Fibroblast of mammary gland (primary cell): ENCODE measurements at regions not wholly inside any gene's neighbourhood (a gene's known extent, or its start where the extent isn't known, plus 50 kb on each side); places are given as distances from the start of the nearest gene placed in this dataset.

ENCODE experiments used
- DNase-seq: peaks from one replicate; pipeline ENCODE4 v3.0.0-alpha.2; 2010; ENCODE audit warnings: low read depth
- H3K4me3 ChIP-seq: 2 replicates; pipeline ENCODE4 v1.5.1; 2011; ENCODE audit warnings: low read depth, mild to moderate bottlenecking, low read length, moderate library complexity; ENCODE audit not compliant: control insufficient read depth
- TF ChIP-seq, protein P1 (sequence below): conservative IDR thresholded peaks from 2 replicates; pipeline ENCODE4 v1.5.1; 2011; ENCODE audit warnings: low read depth, low read length, inconsistent platforms; ENCODE audit not compliant: control insufficient read depth, insufficient read depth

DNA sequence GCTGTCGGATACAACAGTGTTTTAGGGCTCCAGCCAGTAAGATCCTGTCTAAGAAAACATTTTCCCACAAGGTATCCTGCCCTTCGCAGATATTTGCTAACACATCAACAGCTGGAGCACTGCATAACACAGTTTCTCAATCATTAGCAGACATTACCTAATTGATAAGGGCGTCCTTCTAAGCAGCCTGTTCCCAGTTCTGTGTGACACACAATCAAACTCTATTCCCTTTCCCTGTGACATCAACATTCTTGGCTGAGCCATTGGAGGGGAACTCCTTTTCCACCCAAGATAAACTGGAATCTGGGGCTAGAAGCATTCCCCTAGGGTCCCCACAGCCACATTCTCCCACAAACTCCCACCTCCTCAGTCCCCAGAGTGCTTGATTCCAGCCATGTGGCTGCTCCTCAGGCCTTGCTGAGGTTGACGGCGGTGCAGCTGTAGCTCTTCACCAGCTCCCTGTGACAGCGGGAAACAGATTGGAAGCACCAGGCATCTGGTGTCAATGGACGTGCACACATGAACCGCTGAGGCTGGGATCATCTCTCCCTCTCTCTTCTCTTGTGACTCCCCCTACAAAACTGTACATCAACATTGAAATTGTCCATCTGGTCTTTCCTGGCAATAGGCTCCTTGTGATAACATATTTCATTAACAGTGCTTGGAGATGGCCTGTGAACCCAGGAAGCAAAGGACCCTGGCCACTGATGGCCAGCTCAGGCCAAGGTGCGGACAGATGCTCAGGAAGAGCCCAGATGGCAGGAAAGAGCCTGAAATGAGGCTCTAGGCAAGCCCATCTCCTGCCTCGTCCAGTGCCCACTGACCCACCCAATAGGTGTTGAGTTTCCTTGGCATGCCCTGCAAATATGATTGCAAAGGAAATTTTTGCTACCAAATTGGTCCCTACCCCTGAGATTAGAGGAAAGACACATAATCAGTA is 131.1 kb upstream of the TBX20 start:
- no peak for DNase-seq
- no peak overlapping the region for H3K4me3 ChIP-seq
- TF ChIP-seq, protein P1, sequence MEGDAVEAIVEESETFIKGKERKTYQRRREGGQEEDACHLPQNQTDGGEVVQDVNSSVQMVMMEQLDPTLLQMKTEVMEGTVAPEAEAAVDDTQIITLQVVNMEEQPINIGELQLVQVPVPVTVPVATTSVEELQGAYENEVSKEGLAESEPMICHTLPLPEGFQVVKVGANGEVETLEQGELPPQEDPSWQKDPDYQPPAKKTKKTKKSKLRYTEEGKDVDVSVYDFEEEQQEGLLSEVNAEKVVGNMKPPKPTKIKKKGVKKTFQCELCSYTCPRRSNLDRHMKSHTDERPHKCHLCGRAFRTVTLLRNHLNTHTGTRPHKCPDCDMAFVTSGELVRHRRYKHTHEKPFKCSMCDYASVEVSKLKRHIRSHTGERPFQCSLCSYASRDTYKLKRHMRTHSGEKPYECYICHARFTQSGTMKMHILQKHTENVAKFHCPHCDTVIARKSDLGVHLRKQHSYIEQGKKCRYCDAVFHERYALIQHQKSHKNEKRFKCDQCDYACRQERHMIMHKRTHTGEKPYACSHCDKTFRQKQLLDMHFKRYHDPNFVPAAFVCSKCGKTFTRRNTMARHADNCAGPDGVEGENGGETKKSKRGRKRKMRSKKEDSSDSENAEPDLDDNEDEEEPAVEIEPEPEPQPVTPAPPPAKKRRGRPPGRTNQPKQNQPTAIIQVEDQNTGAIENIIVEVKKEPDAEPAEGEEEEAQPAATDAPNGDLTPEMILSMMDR = no peak

DNA sequence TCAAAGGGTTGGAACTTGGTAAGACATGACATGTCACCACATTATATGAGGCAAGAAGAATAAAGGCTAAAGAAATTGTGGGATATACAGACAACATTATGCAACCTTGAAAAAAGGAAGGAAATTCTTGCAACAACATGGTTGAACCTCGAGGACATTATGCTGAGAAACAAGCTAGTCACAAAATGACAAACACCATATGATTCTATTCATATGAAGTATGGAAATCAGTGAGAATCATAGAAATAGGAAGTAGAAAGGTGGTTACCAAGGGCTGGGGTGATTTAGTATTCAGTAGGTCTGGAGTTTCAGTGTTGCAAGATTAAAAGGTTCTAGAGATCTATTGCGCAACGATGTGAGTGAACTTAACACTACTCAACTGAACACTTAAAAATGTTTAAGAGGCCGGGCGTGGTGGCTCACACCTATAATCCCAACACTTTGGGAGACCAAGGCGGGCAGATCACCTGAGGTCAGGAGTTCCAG is 126.9 kb upstream of the TBX20 start:
- no peak for DNase-seq
- TF ChIP-seq, protein P1 = no peak
- no peak overlapping the region for H3K4me3 ChIP-seq

DNA sequence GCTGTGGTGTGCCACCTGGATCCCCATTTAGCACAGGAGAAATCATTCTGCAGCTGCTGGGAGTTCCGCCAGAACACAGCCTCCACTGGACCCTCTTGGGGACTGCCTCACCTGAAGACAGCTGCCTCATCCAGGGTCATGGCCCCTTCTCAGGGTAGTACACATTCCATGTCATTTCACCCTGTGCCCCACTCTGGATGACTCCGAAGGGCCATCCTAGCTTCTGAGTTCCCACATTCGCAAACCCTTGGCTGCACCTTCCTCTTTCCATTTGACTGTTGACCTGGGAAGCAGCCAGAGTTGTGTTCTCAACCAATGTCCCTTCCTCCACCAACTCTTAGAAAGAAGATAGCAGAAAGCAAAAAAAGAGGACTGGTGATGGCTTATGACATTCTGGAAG is 125.6 kb upstream of the TBX20 start:
- no peak overlapping the region for H3K4me3 ChIP-seq
- DNase-seq = no peak
- TF ChIP-seq, protein P1 = no peak

DNA sequence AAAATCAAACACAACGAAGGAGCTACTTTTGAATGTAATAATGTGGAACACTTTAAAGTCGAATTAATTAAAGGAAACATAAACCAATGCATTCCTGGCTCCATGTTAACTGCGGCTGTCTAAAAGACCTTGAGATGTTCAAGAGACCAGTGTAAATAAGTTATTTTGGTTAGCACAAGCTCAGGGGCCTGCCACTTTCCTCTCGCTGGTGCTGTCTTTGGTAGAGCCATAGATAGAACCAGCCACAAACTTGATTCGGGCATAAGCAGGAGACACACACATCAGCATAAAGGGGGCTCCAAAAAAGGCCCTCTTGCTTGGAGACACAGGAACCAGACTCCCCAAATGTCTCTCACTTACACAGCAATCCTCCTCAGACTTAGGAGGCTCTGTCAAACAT is 121.6 kb upstream of the TBX20 start:
- no peak overlapping the region for H3K4me3 ChIP-seq
- no peak for DNase-seq
- TF ChIP-seq, protein P1 = no peak

DNA sequence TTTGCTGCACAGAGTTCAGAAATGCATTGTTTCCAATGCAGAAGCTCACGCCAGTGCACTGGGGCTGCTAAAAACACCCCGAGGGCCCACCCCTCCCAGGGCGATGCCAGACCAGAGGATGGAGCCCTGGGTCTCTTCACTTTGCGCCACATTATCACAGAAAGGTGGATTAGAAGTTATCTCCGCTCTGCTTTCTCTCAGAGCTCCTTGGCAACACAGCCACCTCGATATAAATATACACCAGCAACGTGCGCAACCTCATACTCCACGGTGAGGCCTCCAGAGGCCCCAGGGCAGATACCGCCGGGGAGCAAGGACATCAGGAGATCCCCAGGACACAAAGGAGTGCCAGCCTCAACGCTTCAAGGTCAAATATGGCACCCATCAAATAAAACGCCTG is 121.0 kb upstream of the TBX20 start:
- no peak overlapping the region for H3K4me3 ChIP-seq
- TF ChIP-seq, protein P1 = no peak
- no peak for DNase-seq

DNA sequence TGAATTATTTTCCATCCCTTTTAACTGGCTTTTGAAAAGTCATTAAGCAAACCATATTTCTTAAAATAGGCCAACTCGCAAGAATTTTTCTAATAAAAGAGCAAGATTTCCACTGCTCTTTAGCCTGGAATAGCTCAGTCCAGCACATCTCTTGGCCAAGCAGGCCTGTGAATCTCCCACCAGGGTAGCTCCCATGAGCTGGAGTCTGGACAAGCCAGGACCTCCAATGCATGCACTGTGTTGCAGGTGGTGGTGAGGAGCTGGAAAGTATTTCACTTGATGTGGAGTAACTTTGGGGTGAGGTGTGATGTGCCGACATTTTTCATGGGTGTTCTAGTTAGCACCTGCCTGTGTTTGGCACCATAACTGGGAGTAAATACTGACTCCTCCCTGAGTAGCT is 117.3 kb upstream of the TBX20 start:
- DNase-seq = no peak
- H3K4me3 ChIP-seq = no peak overlapping the region
- TF ChIP-seq, protein P1 = no peak
